ENCODE measurements at regions not wholly inside any gene's neighbourhood (a gene's known extent, or its start where the extent isn't known, plus 50 kb on each side); places are given as distances from the start of the nearest gene placed in this dataset.
A peak's percentile ranks its signal among the peaks of the same experiment; 100 is the strongest.
"Not testable (repeated sequence)": the region's sequence is repeated elsewhere in the genome, so short reads cannot be mapped to it uniquely, and the experiment has no call there.

DNA sequence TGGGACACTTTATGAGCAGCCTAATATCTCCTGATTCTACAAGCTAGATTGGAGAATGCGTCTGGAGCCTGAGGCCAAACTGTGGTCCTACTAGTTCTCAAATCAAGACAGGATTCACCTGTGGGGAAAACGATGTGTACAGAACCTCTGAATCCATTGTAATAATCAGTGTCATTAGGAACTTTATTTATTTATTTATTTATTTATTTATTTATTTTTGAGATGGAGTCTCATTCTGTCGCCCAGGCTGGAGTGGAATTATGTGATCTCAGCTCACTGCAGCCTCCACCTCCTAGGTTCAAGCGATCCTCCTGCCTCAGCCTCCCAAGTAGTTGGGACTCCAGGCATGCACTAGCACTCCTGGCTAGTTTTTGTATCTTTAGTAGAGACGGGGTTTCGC is 52.6 kb upstream of the KIF26B start:
- not testable (repeated sequence) for DNase-seq (ENCODE audit: low read depth); H3K4me3 ChIP-seq (ENCODE audit: low read depth, low read length)

DNA sequence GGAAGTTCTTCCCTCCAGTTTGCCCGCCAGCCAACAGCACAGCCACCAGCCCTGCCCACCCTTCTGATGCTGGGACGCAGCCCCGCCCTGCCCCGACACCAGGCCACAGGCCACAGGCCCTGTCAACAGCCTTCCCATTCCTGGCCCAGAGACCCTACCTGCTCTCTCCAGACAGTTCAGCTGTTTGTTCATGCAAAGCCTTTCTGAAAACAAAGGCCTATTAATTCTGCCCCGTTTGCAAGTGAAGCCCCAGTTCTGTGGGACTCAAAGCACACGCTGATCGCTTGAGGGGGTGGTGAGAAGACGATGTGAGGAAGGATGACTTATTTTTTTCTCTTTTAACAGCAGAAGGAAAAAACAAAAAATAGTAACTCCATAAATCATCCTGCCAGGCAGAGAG is 55.4 kb upstream of the KIF26B start:
- DNase-seq (ENCODE audit: low read depth), result no peak
- H3K4me3 ChIP-seq (ENCODE audit: low read depth, low read length), result no peak overlapping the region
- TF ChIP-seq, protein P1, sequence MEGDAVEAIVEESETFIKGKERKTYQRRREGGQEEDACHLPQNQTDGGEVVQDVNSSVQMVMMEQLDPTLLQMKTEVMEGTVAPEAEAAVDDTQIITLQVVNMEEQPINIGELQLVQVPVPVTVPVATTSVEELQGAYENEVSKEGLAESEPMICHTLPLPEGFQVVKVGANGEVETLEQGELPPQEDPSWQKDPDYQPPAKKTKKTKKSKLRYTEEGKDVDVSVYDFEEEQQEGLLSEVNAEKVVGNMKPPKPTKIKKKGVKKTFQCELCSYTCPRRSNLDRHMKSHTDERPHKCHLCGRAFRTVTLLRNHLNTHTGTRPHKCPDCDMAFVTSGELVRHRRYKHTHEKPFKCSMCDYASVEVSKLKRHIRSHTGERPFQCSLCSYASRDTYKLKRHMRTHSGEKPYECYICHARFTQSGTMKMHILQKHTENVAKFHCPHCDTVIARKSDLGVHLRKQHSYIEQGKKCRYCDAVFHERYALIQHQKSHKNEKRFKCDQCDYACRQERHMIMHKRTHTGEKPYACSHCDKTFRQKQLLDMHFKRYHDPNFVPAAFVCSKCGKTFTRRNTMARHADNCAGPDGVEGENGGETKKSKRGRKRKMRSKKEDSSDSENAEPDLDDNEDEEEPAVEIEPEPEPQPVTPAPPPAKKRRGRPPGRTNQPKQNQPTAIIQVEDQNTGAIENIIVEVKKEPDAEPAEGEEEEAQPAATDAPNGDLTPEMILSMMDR (conservative IDR thresholded peaks at IDR 0.05; ENCODE audit: low read depth, low read length), result no peak

DNA sequence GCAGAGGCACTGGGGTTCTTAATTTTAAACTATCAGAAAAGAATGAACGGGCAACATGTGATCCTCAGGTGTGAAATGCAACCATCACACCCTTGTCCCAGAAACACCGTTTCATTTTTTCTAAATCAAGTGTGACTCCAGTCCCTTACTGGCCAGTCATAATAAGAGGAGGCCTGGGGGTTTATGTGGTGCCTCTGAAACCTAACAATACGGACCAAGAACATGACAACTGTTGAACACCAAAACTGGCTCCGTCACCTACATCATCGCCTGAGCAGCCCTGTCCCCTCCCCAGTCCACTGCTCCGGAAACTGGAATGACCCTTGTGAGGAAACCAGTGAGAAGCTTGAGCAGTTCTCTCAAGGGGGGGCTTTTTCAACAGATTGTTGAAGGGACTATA is 55.9 kb upstream of the KIF26B start:
- TF ChIP-seq, protein P1 (conservative IDR thresholded peaks at IDR 0.05; ENCODE audit: low read depth, low read length), result no peak
- DNase-seq (ENCODE audit: low read depth), result no peak
- no peak overlapping the region for H3K4me3 ChIP-seq (ENCODE audit: low read depth, low read length)

DNA sequence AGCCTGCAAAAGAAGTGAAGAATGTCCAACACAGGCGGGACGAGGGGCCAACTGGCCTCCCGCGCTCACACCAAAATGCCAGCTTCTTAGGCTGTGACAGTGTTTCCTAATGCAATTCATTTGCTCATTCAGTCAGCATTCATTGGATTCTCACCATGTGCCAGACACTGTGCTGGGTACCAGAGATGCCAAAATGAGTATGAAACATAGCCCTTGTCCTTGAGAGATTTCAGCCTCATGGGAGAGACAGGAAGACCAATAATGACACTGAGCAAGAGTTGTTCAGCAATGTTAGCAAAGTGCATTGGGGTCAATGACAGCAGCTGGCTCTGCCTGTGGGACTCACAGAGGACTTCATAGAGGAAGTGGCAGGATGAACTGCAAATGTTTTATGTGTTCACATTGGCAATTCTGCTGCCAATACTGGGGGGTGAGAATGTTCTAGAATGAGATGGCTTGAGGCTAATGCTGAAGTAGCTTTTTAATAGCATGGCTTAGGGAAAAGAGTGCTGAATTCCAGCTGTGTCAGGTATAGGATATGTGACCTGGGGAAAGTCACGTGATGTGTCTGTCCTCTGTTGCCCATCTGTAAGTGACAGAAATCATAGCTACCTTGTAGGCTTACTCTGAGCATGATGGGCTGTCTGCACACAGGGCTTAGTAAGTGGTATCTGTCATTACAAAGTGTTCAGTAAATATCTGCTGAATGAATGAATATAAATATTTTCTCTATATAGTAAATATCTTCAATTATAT is 58.3 kb upstream of the KIF26B start:
- TF ChIP-seq, protein P1 (conservative IDR thresholded peaks at IDR 0.05; ENCODE audit: low read depth, low read length), result no peak
- no peak overlapping the region for H3K4me3 ChIP-seq (ENCODE audit: low read depth, low read length)
- DNase-seq (ENCODE audit: low read depth), result no peak

DNA sequence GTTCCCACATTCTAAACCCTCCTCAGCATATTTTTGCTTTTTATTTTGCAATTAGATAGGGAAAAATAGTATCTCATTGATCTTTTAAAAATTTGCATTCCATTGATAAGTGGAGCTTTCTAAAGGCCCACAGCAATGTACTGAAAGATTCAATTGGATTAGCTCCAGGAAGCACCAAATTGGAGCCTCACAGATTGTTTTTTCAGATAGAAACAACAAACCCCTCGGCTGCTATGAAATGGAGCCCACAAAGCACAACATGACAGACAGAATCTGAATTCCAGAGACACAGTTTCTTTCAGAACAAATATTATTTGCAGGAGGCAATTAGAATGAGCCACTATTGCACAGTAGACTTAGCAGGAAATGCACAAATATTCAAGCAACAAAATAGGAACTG is 58.9 kb upstream of the KIF26B start:
- no peak overlapping the region for H3K4me3 ChIP-seq (ENCODE audit: low read depth, low read length)
- DNase-seq (ENCODE audit: low read depth), result peak; percentile 32
- TF ChIP-seq, protein P1 (conservative IDR thresholded peaks at IDR 0.05; ENCODE audit: low read depth, low read length), result no peak

DNA sequence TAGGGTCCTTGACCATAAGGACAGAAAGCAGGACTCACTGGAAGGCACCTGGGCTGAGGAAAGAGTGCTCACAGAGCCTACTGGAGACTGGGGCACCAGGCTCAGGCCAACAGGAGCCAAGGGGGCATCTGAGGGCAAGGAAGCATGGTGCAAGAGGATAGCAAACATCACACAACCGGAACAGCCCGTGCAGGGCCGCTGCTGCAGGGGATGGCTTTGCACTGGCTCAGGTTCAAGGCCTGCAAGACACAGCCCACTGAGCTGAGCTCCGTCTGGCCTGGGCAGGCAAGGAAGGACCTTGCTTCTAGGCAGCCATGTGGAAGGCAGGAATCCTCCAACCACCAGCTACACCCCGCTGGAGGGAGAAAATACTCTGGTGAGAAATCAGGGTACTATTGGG is 59.8 kb upstream of the KIF26B start:
- TF ChIP-seq, protein P1 (conservative IDR thresholded peaks at IDR 0.05; ENCODE audit: low read depth, low read length), result no peak
- H3K4me3 ChIP-seq (ENCODE audit: low read depth, low read length), result no peak overlapping the region
- DNase-seq (ENCODE audit: low read depth), result no peak

DNA sequence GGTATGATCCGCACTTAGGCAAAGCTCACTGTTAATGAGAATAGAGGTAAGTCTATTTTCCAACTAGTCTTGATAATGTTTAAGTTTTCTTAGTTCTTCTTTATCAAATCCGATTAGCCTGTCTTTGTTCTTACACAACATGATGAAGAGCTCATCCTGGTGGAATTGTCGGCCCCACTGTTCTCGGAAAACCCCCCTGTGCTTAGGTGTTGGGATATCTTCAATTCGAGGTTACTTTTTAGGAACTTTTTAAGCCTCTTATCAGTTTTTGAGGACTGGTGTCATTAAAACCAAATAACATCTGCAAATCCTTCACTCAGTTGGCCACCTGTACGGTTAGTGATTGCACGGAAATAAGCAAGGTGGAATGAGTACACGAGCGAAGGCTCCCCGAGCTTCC is 60.7 kb upstream of the KIF26B start:
- no peak overlapping the region for H3K4me3 ChIP-seq (ENCODE audit: low read depth, low read length)
- no peak for DNase-seq (ENCODE audit: low read depth)
- TF ChIP-seq, protein P1 (conservative IDR thresholded peaks at IDR 0.05; ENCODE audit: low read depth, low read length), result no peak
